SJSA1 (cell line): ENCODE measurements at regions not wholly inside any gene's neighbourhood (a gene's known extent, or its start where the extent isn't known, plus 50 kb on each side); places are given as distances from the start of the nearest gene placed in this dataset.

ENCODE experiments used
- DNase-seq, 2 experiments: peaks; one replicate each; pipeline ENCODE4 v3.0.0-alpha.2; 2015 to 2020; ENCODE audit warnings: low spot score in 2 of 2, low read depth in 1 of 2
- H3K27ac ChIP-seq: fragments of 250-450 bp; sonication (Bioruptor Pico); 2 replicates; pipeline ENCODE4 v1.5.1; 2020; ENCODE audit warnings: mild to moderate bottlenecking, moderate library complexity
- H3K27me3 ChIP-seq: fragments of 250-450 bp; sonication (Bioruptor Pico); replicated peaks from 2 replicates; pipeline ENCODE4 v1.5.1; 2020; ENCODE audit warnings: mild to moderate bottlenecking, moderate library complexity
- H3K36me3 ChIP-seq: fragments of 250-450 bp; sonication (Bioruptor Pico); 2 replicates; pipeline ENCODE4 v1.5.1; 2020; ENCODE audit warnings: mild to moderate bottlenecking
- H3K4me1 ChIP-seq: fragments of 250-450 bp; sonication (Bioruptor Pico); replicated peaks from 2 replicates; pipeline ENCODE4 v1.6.1; 2021; ENCODE audit warnings: mild to moderate bottlenecking
- H3K4me3 ChIP-seq: fragments of 250-450 bp; sonication (Bioruptor Pico); 2 replicates; pipeline ENCODE4 v1.5.1; 2020; ENCODE audit warnings: mild to moderate bottlenecking
- H3K9me3 ChIP-seq: fragments of 250-450 bp; sonication (Bioruptor Pico); replicated peaks from 2 replicates; pipeline ENCODE4 v1.5.1; 2020; ENCODE audit warnings: mild to moderate bottlenecking

DNA sequence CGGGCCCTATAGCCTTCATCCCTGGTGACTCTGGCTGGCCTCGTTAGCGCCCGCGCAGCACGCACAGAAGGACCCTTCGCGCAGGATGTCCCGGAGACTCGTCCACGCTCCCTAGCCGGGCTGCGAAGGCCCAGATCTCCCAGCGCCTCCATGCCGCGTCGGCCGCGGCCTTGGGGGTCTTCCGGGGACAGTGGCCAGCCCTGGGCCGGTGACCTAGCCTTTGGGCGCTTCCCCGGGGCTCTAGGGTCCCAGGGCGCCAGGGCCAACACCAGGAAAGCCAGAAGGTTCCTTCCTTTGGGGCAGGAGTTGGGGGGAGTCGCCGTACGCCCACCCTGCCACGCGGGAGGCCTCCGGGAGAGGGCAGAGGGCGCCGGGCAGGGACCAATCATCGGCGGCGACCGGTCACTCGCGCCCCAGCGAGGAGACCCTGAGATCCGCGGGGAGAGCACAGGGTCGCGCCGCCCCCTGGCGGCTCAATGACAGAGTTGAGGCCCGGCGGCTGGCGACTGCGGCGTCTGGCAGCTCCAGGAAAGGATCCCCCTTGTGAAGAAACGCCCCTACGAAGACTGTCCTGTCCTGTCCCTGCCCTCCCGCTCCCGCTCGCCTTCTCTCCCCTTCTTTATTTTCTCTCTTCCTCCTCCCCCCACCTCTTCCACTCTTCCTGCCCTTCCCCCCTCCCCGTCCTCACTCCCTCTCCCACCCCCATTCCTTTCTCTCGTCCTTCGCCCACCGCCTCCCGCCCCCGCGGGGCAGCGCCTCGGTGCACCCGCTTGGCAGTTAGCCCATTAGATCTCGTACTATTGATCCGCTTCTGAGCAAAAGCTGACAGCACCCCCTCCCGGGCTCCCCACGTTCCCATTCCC is 62.3 kb upstream of the LBX1 start:
- H3K4me3 ChIP-seq: peak overlapping the region; percentile 28
- H3K27ac ChIP-seq: no peak overlapping the region
- DNase-seq: peak; percentile 33 to 61
- H3K36me3 ChIP-seq: no peaks in the 10 kb centered on the region
- peaks cover 12% of the 10 kb centered on the region for H3K4me1 ChIP-seq
- no peaks in the 10 kb centered on the region for H3K9me3 ChIP-seq
- peaks cover 60% of the 10 kb centered on the region for H3K27me3 ChIP-seq

DNA sequence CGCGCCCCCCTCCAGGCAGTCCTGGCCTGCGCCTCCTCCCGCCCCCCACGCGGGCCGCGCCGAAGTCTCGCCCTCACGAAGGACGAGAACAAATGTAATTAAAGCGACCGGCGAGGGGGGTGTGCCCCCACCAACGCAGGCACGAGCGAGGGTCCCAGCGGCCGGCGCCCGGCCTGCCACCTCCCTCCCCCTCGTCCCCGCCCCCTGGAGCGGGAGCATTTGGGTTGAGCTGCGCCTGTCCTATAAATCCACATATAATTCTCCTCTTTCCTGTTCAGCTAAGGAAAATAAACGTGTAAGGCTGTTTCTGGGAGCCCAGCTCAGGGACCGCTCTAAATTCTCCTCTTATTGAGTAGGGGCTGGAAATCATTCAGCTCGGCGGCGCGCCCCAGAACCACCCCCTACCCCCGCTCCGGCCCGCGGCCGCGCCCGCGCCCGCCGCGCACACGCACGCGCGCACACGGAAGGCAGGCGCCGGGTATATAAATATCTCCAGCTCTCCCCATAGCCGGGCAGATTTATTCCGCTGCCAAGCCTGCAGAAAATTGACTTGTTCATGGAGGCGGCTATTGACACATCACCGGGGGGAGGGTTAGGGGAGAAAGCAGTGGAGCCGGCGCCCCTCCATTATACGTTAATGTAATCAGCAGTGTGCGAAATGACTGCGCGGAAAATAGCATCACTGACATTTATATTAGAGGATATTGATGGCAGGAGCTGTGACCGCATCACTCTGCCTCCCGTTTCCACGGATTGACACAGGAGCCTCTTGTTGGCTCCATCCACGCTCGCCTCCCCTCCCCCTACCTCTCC is 61.6 kb upstream of the BTRC start:
- Histone ChIP-seq H3K4me3 (peak overlapping the region; percentile 28), H3K36me3 (no peaks in the 10 kb centered on the region), H3K27me3 (peaks cover 54% of the 10 kb centered on the region), H3K27ac (no peak overlapping the region), H3K9me3 (no peaks in the 10 kb centered on the region), H3K4me1 (peaks cover 12% of the 10 kb centered on the region)
- DNase-seq: no peak

GRCh38 chr10:101293007-101293723 is 60.8 kb upstream of the BTRC start:
- Histone ChIP-seq H3K27ac (no peak overlapping the region), H3K9me3 (no peaks in the 10 kb centered on the region), H3K27me3 (peaks cover 60% of the 10 kb centered on the region), H3K36me3 (no peaks in the 10 kb centered on the region), H3K4me3 (no peak overlapping the region), H3K4me1 (peaks cover 12% of the 10 kb centered on the region)
- no peak for DNase-seq

- Histone ChIP-seq H3K4me3 (no peak overlapping the region), H3K4me1 (peaks cover 12% of the 10 kb centered on the region), H3K9me3 (no peaks in the 10 kb centered on the region), H3K36me3 (no peaks in the 10 kb centered on the region), H3K27me3 (peaks cover 69% of the 10 kb centered on the region), H3K27ac (no peak overlapping the region)
- DNase-seq: no peak
Observed at GRCh38 chr10:101294109-101294508, 59.9 kb upstream of the BTRC start.

- Histone ChIP-seq H3K4me3 (no peak overlapping the region), H3K27ac (no peak overlapping the region), H3K4me1 (peaks cover 12% of the 10 kb centered on the region), H3K36me3 (no peaks in the 10 kb centered on the region), H3K27me3 (peaks cover 59% of the 10 kb centered on the region), H3K9me3 (no peaks in the 10 kb centered on the region)
- DNase-seq: no peak
Observed at GRCh38 chr10:101295261-101295660, 58.7 kb upstream of the BTRC start.

- Histone ChIP-seq H3K27ac (no peak overlapping the region), H3K27me3 (peaks cover 41% of the 10 kb centered on the region), H3K4me3 (no peak overlapping the region), H3K9me3 (no peaks in the 10 kb centered on the region), H3K36me3 (no peaks in the 10 kb centered on the region), H3K4me1 (no peaks in the 10 kb centered on the region)
- peak; percentile 54 to 69 for DNase-seq
Observed at GRCh38 chr10:101297901-101298486, 56.0 kb upstream of the BTRC start.

DNA sequence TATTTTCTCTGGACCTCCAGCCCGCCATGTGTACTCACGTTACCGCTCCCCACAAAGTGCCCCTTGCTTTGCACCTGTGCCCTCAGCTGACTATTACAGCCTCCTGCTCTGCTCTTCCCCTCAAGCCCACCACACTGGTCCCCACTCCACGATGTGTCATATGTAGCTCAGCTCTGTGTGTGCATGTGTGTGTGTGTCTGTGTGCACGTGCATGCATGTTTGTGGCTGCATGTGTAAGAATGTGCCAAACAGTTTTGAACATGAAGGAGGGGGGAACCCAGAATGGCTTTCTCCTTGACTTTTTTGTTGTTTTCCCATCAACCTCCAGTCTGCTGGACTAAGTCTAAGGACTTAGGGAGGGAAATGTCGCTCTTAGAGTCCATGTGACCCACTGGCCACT is 54.8 kb upstream of the BTRC start:
- no peaks in the 10 kb centered on the region for H3K36me3 ChIP-seq
- H3K27me3 ChIP-seq: peaks cover 41% of the 10 kb centered on the region

GRCh38 chr10:101301111-101301731 is 52.7 kb upstream of the BTRC start:
- DNase-seq: peak; percentile 21 to 57
- Histone ChIP-seq H3K27me3 (peaks cover 43% of the 10 kb centered on the region), H3K36me3 (no peaks in the 10 kb centered on the region), H3K9me3 (no peaks in the 10 kb centered on the region), H3K27ac (no peak overlapping the region), H3K4me1 (no peaks in the 10 kb centered on the region), H3K4me3 (no peak overlapping the region)

More for the DNA sequence above, 54.8 kb upstream of the BTRC start:
- DNase-seq: no peak
- Histone ChIP-seq H3K27ac (no peak overlapping the region), H3K9me3 (no peaks in the 10 kb centered on the region), H3K4me3 (no peak overlapping the region), H3K4me1 (no peaks in the 10 kb centered on the region)

GRCh38 chr10:101303087-101303703 is 50.8 kb upstream of the BTRC start:
- Histone ChIP-seq H3K27me3 (peaks cover 40% of the 10 kb centered on the region), H3K4me1 (no peaks in the 10 kb centered on the region), H3K4me3 (no peak overlapping the region), H3K9me3 (no peaks in the 10 kb centered on the region), H3K36me3 (no peaks in the 10 kb centered on the region), H3K27ac (no peak overlapping the region)
- no peak for DNase-seq
